ENCODE measurements at regions not wholly inside any gene's neighbourhood (a gene's known extent, or its start where the extent isn't known, plus 50 kb on each side); places are given as distances from the start of the nearest gene placed in this dataset.

DNA sequence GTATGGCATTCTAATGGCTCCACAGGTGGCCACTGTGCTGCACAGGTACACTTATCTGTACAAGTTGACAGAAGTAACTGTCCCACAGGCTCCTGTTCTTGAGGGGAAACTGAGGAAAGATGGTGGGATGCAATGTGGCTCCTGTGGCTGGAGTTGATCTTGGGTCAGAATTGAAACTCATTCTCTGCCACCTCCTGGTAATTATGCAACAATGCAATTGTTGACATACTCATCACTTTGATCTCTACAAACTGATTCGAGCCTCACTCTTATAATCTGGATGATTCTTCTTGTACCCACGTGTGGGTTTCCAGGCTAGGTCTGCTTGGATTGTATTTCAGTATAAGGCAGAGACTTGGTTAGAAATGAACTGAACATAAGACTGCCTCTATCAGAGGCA lies 148.8 kb downstream of the CCNG2 start:
- no peak for TF ChIP-seq CTCF (IDR thresholded peaks at IDR 0.05; ENCODE audit: borderline replicate concordance, insufficient read depth, low read depth, low read length)
- no peak overlapping the region for H3K4me3 ChIP-seq (ENCODE audit: low read depth, low read length)

DNA sequence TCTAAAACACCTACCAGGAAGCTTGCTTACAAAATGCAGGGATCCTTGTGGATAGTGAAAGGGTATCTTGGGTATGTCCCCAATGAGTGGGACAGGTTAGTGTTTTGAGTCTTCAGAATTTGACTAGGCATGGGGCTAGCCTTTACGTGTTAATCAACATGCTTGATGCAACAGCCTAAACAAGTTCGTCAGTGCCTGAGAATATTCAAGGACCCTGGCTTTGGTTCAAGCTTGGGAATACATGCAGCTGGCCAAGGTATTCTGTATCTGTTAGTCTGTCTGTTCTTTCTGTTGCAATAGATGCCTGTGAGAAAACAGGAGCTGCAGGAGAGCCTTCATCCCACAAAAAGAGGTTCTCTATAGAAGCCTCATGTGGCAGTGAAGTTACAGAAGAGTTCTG lies 149.5 kb downstream of the CCNG2 start:
- no peak overlapping the region for H3K4me3 ChIP-seq (ENCODE audit: low read depth, low read length)
- no peak for TF ChIP-seq CTCF (IDR thresholded peaks at IDR 0.05; ENCODE audit: borderline replicate concordance, insufficient read depth, low read depth, low read length)

DNA sequence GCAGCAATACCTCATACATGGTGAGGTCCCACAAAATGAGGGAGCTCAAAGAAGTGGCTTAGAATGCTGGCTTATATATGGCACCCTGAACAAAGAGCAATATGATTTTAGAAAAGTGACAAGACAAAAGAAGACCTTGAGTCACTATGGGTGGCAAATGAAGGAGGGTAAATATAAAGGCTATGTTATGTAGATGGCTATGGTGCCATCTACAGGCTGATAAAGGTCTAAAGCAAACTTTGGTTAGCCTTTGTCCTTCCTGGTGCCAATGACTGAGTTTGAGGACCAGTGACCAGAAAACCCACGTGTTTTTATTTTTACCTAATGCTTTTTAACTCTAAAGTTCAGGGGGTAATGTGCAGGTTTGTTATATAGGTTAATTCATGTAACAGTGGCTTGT lies 151.8 kb downstream of the CCNG2 start:
- peak; percentile 32; the same call in 1 of the 2 replicates for TF ChIP-seq CTCF (IDR thresholded peaks at IDR 0.05; ENCODE audit: borderline replicate concordance, insufficient read depth, low read depth, low read length)
- H3K4me3 ChIP-seq (ENCODE audit: low read depth, low read length) = no peak overlapping the region

DNA sequence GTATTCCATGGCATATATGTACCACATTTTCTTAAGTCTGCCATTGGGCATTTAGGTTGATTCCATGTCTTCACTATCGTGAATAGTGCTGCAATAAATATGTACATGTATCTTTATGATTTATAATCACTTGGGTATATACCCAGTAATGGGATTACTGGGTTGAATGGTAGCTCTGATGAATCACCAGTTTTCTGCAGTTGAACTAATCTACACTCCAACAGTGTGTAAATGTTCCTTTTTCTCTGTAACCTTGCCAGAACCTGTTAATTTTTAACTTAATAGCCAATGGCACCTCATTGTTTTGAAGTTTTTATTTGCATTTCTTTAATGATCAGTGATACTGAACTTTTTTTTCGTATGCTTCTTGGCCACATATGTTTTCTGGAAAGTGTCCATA lies 152.5 kb downstream of the CCNG2 start:
- TF ChIP-seq CTCF (IDR thresholded peaks at IDR 0.05; ENCODE audit: borderline replicate concordance, insufficient read depth, low read depth, low read length) = no peak
- no peak overlapping the region for H3K4me3 ChIP-seq (ENCODE audit: low read depth, low read length)

- TF ChIP-seq CTCF (IDR thresholded peaks at IDR 0.05; ENCODE audit: borderline replicate concordance, insufficient read depth, low read depth, low read length) = no peak
- H3K4me3 ChIP-seq (ENCODE audit: low read depth, low read length) = no peak overlapping the region
These were observed 153.9 kb downstream of the CCNG2 start for GRCh38 chr4:77310931-77311330.

GRCh38 chr4:77314697-77315096 lies 157.7 kb downstream of the CCNG2 start:
- no peak for TF ChIP-seq CTCF (IDR thresholded peaks at IDR 0.05; ENCODE audit: borderline replicate concordance, insufficient read depth, low read depth, low read length)
- H3K4me3 ChIP-seq (ENCODE audit: low read depth, low read length) = no peak overlapping the region

DNA sequence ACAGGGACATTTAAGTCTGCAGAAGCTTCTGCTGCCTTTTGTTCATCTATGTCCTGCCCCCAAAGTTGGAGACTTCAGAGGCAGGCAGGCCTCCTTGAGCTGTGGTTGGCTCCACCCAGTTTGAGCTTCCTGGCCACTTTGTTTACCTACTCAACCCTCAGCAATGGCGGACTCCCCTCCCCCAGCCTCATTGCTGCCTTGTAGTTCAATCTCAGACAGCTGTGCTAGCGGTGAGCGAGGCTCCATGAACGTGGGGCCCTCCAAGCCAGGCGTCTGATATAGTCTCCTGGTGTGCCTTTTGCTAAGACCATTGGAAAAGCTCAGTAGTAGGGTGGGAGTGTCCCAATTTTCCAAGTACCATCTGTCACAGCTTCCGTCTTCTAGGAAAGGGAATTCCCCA lies 170.1 kb downstream of the CCNG2 start:
- no peak overlapping the region for H3K4me3 ChIP-seq (ENCODE audit: low read depth, low read length)
- no peak for TF ChIP-seq CTCF (IDR thresholded peaks at IDR 0.05; ENCODE audit: borderline replicate concordance, insufficient read depth, low read depth, low read length)
